K562 (cell line): ENCODE measurements at regions not wholly inside any gene's neighbourhood (a gene's known extent, or its start where the extent isn't known, plus 50 kb on each side); places are given as distances from the start of the nearest gene placed in this dataset.

ENCODE experiments used
- ATAC-seq: fragments of 200-7000 bp; cut with Tn5 transposase; 3 replicates; pipeline ENCODE4 v1.9.1; 2020; ENCODE audit warnings: moderate library complexity
- BruUV-seq: library from RNA; stranded (reverse); fragments of 400-500 nt; replicated peaks from 2 replicates; lab custom pipeline; 2021; lab: Mats Ljungman, UMichigan
- CTCF ChIA-PET: fragments of 300-600 bp; formaldehyde crosslinking; extraction: SDS; loops from one replicate; lab custom pipeline; 2021; ENCODE audit warnings: low intra/inter-chr PET ratio; lab: Yijun Ruan, JAX
- POLR2A ChIA-PET: fragments of 300-600, 350-650 bp; sonication (Branson Sonifier 250); formaldehyde crosslinking; extraction: SDS; loops from one replicate; lab custom pipeline; 2021; ENCODE audit warnings: antibody characterized with exemption, inconsistent platforms; lab: Yijun Ruan, JAX
- DNase-seq, 4 experiments: peaks; one replicate each; pipeline versions ENCODE4 v3.0.0 to v3.0.0-alpha.2; 2011 to 2018; ENCODE audit warnings: low spot score in 3 of 4, mixed read lengths in 3 of 4; ENCODE audit errors: extremely low read depth in 1 of 4
- FAIRE-seq: peaks from 2 replicates; lab custom pipeline; 2011; peaks lifted over from hg19 to GRCh38; lab: Jason Lieb, UNC
- H2AFZ ChIP-seq: 2 replicates; pipeline ENCODE4 v1.6.0; 2011; ENCODE audit warnings: low read depth, low read length, control low read depth, inconsistent platforms
- H3K27ac ChIP-seq: fragments of 200-600 bp; 3 replicates; pipeline ENCODE4 v1.8.0; 2011; ENCODE audit warnings: low read depth, mild to moderate bottlenecking, control low read depth, inconsistent platforms, low read length, moderate library complexity, mixed read lengths; ENCODE audit errors: extremely low read depth
- H3K27me3 ChIP-seq, 2 experiments: fragments of 300-600 bp in 1 of 2; 2 replicates in 1 of 2; 3 replicates in 1 of 2; pipeline versions ENCODE4 v1.6.0 to v1.8.0; 2011; ENCODE audit warnings: inconsistent platforms in 2 of 2, low read length in 2 of 2, mild to moderate bottlenecking in 1 of 2, mixed read lengths in 1 of 2, moderate library complexity in 1 of 2; ENCODE audit not compliant: control insufficient read depth in 2 of 2, insufficient read depth in 2 of 2
- H3K36me3 ChIP-seq: fragments of 300-600 bp; 3 replicates; pipeline ENCODE4 v1.8.0; 2011; ENCODE audit warnings: mild to moderate bottlenecking, low read length, inconsistent platforms; ENCODE audit not compliant: control insufficient read depth, insufficient read depth
- H3K4me1 ChIP-seq, 2 experiments: fragments of 200-600 bp in 1 of 2; replicated peaks in 1 of 2; 2 replicates in 1 of 2; 3 replicates in 1 of 2; pipeline versions ENCODE4 v1.5.1 to v1.8.0; 2011; ENCODE audit warnings: inconsistent platforms in 2 of 2, low read length in 2 of 2, mild to moderate bottlenecking in 1 of 2, mixed read lengths in 1 of 2, moderate library complexity in 1 of 2; ENCODE audit not compliant: control insufficient read depth in 2 of 2, insufficient read depth in 2 of 2
- H3K4me2 ChIP-seq: 2 replicates; pipeline ENCODE4 v1.6.1; 2011; ENCODE audit warnings: low read length, control low read depth, inconsistent platforms, mixed read lengths; ENCODE audit not compliant: insufficient read depth
- H3K4me3 ChIP-seq: fragments of 200-600 bp; sonication (generic), shearing (Covaris generic); 2 replicates; pipeline ENCODE4 v1.5.1; 2016; ENCODE audit warnings: control low read depth, inconsistent platforms
- H3K79me2 ChIP-seq: fragments of 200-600 bp; 3 replicates; pipeline ENCODE4 v1.8.0; 2011; ENCODE audit warnings: low read length, inconsistent platforms; ENCODE audit not compliant: control insufficient read depth, insufficient read depth
- H3K9ac ChIP-seq, 2 experiments: 2 replicates each; pipeline versions ENCODE4 v1.6.0 to v1.6.1; 2011; ENCODE audit warnings: low read depth in 2 of 2, low read length in 2 of 2, control low read depth in 1 of 2, inconsistent platforms in 1 of 2, mild to moderate bottlenecking in 1 of 2, mixed read lengths in 1 of 2; ENCODE audit not compliant: insufficient read depth in 1 of 2
- H3K9me1 ChIP-seq: one replicate; pipeline ENCODE4 v1.6.0; 2011; ENCODE audit warnings: inconsistent platforms, mild to moderate bottlenecking, low read length, moderate library complexity; ENCODE audit not compliant: control insufficient read depth, insufficient read depth
- H3K9me3 ChIP-seq: replicated peaks from 2 replicates; pipeline ENCODE4 v1.5.1; 2011; ENCODE audit warnings: low read depth, low read length, inconsistent platforms; ENCODE audit not compliant: control insufficient read depth, insufficient read depth
- H4K20me1 ChIP-seq: replicated peaks from 2 replicates; pipeline ENCODE4 v1.6.1; 2011; ENCODE audit warnings: low read length, inconsistent platforms, mixed read lengths; ENCODE audit not compliant: control insufficient read depth, insufficient read depth
- ATF3 ChIP-seq, 2 experiments: fragments of 450-650 bp in 1 of 2; sonication (generic) in 1 of 2; formaldehyde crosslinking in 1 of 2; IDR thresholded peaks in 1 of 2; conservative IDR thresholded peaks in 1 of 2; 2 replicates each; pipeline versions ENCODE4 v1.6.1 to v1.8.1; 2016 to 2023; ENCODE audit warnings: mild to moderate bottlenecking in 2 of 2, moderate library complexity in 2 of 2, inconsistent platforms in 1 of 2, missing genetic modification reagents in 1 of 2
- CAMTA2 ChIP-seq: fragments of 250-450 bp; sonication (Bioruptor Pico); conservative IDR thresholded peaks from 2 replicates; pipeline ENCODE4 v1.5.1; 2022
- DNMT1 ChIP-seq: fragments of 450-650 bp; IDR thresholded peaks from 2 replicates; pipeline ENCODE4 v1.6.1; 2016; ENCODE audit warnings: antibody characterized with exemption, mild to moderate bottlenecking
- HCFC1 ChIP-seq: IDR thresholded peaks from 2 replicates; pipeline ENCODE4 v1.6.1; 2012; ENCODE audit warnings: low read depth, low read length, improper control_type of control experiment
- HMGN3 ChIP-seq: IDR thresholded peaks from 2 replicates; pipeline ENCODE4 v1.6.1; 2011; ENCODE audit warnings: borderline replicate concordance, low read depth, mild to moderate bottlenecking, mixed read lengths, low read length; ENCODE audit not compliant: insufficient read length; ENCODE audit errors: extremely low read depth
- MAFG ChIP-seq: fragments of 450-650 bp; conservative IDR thresholded peaks from 2 replicates; pipeline ENCODE4 v1.6.1; 2016; ENCODE audit warnings: missing genetic modification characterization, missing compliant biosample characterization
- MAFK ChIP-seq: IDR thresholded peaks from 2 replicates; pipeline ENCODE4 v1.6.1; 2011; ENCODE audit warnings: low read length, improper control_type of control experiment
- TOE1 ChIP-seq, 2 experiments: fragments of 450-650 bp in 1 of 2; sonication (generic) in 1 of 2; formaldehyde crosslinking in 1 of 2; IDR thresholded peaks; 2 replicates each; pipeline versions ENCODE4 v1.7.1 to v1.8.0; 2016 to 2022; ENCODE audit warnings: borderline replicate concordance in 2 of 2, mild to moderate bottlenecking in 2 of 2, antibody characterized with exemption in 1 of 2, inconsistent platforms in 1 of 2, low read depth in 1 of 2, missing genetic modification reagents in 1 of 2, moderate library complexity in 1 of 2
- ZNF316 ChIP-seq: fragments of 450-650 bp; IDR thresholded peaks from 2 replicates; pipeline ENCODE4 v1.6.1; 2016
- ZNF395 ChIP-seq: fragments of 200-800 bp; sonication (Bioruptor generic); IDR thresholded peaks from 2 replicates; pipeline ENCODE4 v1.6.1; 2017; ENCODE audit warnings: missing genetic modification characterization, missing compliant biosample characterization
- WGBS: fragments of 100-300 bp; shearing (Covaris generic); methylation state at CpG from one replicate; pipeline ENCODE4 v1.1.6; 2016; ENCODE audit warnings: low coverage, mixed read lengths; ENCODE audit not compliant: insufficient coverage; ENCODE audit errors: missing lambda C conversion rate; 5-methylcytosine and 5-hydroxymethylcytosine counted together
- in situ Hi-C: fragments of 300-500 bp; cut with MboI; formaldehyde crosslinking; loops from 4 replicates; pipeline ENCODE4 v1.15.0; 2018; ENCODE audit warnings: inconsistent platforms, mixed read lengths
- intact Hi-C: fragments of 100-400 bp; cut with micrococcal nuclease; formaldehyde crosslinking; loops from 2 replicates; pipeline ENCODE4 v1.14.2; 2022

- no peak for TF ChIP-seq ATF3 (IDR thresholded peaks at IDR 0.05)
- no peak for TF ChIP-seq ATF3 (CRISPR knock-in tag; conservative IDR thresholded peaks at IDR 0.05)
- TF ChIP-seq HCFC1: no peak
- TF ChIP-seq HMGN3: no peak
Measured at GRCh38 chr13:76730220-76730619, 156.0 kb downstream of the KCTD12 start (continued).

- H3K9me3 ChIP-seq: no peaks in the 10 kb centered on the region
- in situ Hi-C loops (no loop called here), intact Hi-C loops (no loop called here)
- ATAC-seq (no peak), FAIRE-seq (no peak), DNase-seq (no peak)
- CTCF ChIA-PET: no interaction called here
- no peak overlapping the region for H3K9ac ChIP-seq
- no peaks in the 10 kb centered on the region for H3K36me3 ChIP-seq
- H3K4me2 ChIP-seq: no peak overlapping the region
- 10% methylated on average over 1 of the region's 1 CpG for WGBS
- H3K4me1 ChIP-seq: no peaks in the 10 kb centered on the region
- H3K79me2 ChIP-seq: no peaks in the 10 kb centered on the region
- no peak overlapping the region for H2AFZ ChIP-seq
- no peaks in the 10 kb centered on the region for H4K20me1 ChIP-seq
- H3K27ac ChIP-seq: no peak overlapping the region
- POLR2A ChIA-PET: no interaction called here
- BruUV-seq: no TSS peak
- H3K27me3 ChIP-seq: no peaks in the 10 kb centered on the region
- H3K9me1 ChIP-seq: no peaks in the 10 kb centered on the region
- no peak overlapping the region for H3K4me3 ChIP-seq
- TF ChIP-seq CAMTA2 (CRISPR knock-in tag) (no peak), DNMT1 (no peak), ZNF395 (CRISPR knock-in tag) (no peak), ZNF316 (peak; percentile 63), MAFK (peak; percentile 56; the same call in 1 of the 2 replicates), TOE1 (IDR thresholded peaks at IDR 0.05; ENCODE audit: borderline replicate concordance) (no peak), TOE1 (CRISPR knock-in tag; IDR thresholded peaks at IDR 0.05; ENCODE audit: borderline replicate concordance, low read depth) (no peak), MAFG (tag) (peak; percentile 39)
Measured at GRCh38 chr13:76729691-76730090, 156.5 kb downstream of the KCTD12 start.
